NCI-H524 (cell line): ENCODE measurements at regions not wholly inside any gene's neighbourhood (a gene's known extent, or its start where the extent isn't known, plus 50 kb on each side); places are given as distances from the start of the nearest gene placed in this dataset.
A peak's percentile ranks its signal among the peaks of the same experiment; 100 is the strongest.
"Not testable (repeated sequence)": the region's sequence is repeated elsewhere in the genome, so short reads cannot be mapped to it uniquely, and the experiment has no call there.

Experiments
- DNase-seq, 2 experiments: peaks; one replicate each; lab custom pipeline; 2025; lab: John Stamatoyannopoulos, UW

DNA sequence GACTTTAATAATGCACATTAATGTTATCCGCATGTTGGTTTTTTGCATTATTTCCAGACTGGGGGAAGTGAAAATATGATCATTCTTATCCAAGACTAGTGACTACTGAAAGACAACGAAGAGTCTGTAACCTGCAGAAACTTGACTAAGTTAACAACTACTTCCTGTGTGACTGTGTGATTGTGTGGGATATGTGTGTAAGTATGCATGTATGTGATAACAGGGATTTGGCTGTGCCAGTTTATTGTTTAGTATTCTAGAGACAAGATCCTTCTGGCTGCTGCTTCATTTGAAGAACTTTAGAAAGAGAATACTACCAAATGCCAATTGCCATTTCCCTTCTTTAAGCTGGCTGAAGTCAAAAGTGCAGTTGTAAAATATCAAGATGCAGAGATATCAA lies 375.7 kb upstream of the PRR16 start:
- no peak for DNase-seq

DNA sequence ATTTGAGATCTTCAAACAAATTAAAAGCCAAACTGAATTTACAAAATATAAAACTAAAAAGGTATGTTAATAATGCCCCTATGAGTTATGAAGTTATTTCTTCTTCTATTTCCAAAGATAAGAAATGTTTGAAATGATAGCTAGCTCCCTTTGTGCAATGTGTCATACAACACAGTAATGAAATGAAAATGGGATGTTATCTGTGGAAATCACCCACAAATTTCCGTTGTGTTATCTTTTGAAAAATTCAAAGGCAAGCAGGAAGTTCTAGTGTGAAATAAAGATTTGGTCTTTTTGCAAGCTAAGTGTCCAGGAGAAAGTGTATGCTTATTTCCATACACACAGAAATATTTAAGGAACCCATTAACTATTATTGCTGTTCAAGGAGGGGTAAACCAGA lies 375.3 kb upstream of the PRR16 start:
- DNase-seq, result no peak

DNA sequence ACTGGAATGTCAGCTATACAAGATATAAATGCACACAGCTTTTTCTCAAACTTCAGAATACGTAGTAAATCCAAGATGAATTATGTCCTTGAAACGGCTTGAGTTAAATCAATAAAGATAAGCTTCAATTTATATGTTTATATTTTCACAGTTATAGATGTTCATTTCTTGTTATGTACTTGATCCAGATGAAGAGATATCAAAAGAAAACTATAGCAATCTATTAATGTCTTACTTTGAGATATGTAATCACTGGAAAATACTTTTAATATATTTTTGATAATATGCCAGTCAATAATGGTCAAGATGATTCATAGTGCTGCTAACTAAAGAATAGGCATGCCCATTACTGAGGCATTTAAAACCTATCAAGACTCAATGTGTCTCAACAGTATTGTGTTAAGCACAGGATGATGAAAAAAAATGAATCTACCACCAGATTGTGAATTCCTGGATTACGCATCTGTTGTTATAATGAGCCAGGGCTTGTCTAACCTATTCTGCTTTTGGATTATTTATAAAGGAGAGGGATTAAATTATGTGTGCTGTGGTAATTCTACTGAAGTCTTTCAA lies 372.6 kb upstream of the PRR16 start:
- peak; percentile 8 to 57 for DNase-seq

DNA sequence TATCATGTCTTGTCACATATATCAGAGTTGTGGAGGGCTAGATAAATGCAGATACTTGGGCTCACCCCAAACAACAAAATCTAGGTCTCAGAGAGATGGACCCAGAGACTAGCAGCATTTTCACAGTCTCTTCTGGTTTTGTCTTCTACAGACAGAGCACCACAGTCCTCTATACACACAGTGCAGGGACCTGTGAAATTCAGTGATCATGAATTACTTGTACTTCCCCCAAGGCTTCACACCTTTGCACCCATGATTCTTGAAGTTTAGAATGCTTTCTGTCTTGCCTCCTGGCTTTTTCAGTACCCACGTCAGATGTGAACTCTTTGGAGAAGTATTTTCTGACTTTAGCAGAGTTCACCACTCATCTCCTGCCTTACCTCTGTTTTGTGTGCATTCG lies 371.5 kb upstream of the PRR16 start:
- no peak for DNase-seq

- DNase-seq, result no peak
Measured at GRCh38 chr5:120093178-120093577, 370.9 kb upstream of the PRR16 start.

DNA sequence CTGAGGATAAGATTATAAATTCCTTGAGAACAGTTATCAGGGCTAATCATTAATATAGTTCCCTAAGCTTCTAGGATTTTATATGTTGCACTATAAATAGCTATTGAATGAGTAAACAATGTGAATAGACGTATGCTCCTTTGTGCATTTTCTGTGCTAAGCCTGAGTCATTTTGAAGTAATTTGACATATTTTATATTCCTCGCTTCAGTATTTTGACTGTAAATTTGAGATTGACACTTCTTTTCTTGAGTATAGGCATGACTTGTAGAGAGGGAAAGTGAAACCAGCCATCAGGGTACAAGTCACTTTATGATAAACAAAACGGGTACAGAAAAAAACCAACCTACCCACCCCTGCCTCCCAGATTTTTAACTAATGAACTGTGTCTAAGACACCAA lies 367.7 kb upstream of the PRR16 start:
- DNase-seq, result no peak

GRCh38 chr5:120098426-120098825 lies 365.7 kb upstream of the PRR16 start:
- DNase-seq, result no peak

- no peak for DNase-seq
Measured at GRCh38 chr5:120098902-120099535, 365.1 kb upstream of the PRR16 start.

GRCh38 chr5:120101771-120102170 lies 362.3 kb upstream of the PRR16 start:
- DNase-seq, result no peak

DNA sequence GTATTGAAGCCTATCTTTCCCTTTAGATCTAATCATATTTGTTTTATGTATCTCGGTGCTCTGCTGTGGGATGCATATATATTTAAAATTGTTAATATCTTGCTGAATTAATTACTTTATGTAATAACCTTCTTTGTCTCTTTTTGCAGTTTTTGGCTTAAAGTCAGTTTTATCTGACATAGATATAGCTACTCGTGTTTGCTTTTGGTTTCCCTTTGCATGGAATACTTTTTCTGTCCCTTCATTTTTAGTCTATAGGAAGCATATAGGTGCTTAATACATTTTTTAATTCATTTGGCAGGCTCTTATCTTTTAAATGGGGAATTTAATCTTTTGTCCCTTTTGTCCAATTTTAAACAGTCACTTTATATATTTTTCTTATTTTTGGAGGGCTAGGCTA lies 360.6 kb upstream of the PRR16 start:
- no peak for DNase-seq

- no peak for DNase-seq
Measured at GRCh38 chr5:120106912-120107525, 357.1 kb upstream of the PRR16 start.

DNA sequence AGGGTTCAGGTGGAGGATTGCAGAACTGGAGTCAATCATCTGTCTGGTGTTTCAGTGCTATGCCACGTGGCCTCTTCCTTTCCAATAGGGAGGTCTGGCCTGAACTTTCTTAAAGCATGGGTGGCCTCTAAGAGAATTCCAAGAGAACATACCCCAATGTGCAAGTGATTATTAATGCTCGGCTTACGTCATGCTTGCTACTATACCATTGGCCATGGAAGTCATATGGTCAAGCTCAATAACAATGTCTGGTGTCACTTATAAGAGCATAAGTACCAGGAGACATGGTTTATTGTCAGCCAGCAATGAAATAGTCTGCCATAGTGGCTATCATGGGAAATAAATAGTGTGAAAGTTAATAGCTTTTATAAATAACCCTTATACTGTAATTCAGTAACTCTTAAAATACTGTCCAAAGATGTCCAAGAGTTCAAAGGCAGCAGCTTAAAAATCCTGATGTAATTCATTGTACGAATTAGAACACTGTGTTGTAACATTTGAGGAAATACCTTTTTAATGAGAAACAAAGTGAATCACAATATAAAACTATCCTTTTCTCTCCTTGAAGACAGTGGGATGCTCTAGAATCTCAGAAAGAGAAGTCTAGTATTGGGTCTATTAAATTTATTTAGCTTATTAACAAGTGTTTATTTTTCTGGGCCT lies 355.4 kb upstream of the PRR16 start:
- no peak for DNase-seq

DNA sequence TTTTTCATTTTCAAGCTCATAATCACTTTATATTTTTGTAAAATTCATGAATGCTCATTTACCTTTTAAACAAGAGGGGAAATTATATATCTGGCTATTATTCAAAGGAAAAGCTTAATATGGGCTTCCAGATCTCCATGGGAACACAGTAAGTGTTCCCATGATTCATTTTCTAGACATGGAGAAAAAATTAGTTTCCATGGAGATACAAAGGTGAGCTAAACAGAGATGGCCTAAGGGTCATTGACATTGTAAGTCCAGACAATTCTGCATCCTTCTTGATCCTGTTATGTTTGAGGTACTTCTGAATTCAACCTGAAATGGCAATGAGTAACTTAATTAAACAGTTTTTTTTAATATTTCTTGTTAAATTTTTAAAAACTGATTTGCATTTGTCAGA lies 341.4 kb upstream of the PRR16 start:
- DNase-seq, result peak in 1 of 2 experiments; percentile 2

DNA sequence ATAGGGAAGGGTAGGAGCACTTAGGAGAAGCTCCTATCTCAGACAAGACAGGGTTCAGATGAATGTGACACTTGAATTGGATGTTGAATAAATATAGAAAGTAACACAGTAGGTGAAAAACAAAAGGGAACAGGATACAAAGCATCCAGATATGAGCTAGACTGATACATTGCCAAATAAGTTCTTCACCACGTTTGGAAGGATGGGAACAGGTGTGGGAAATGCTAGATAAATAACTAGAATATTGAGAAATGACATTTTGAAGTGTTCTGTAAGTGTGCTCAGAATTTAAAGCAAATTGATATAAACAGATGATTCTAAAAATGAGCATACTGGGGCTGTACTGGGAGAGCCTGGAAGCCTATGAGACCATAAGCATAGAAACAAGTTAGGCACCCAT lies 340.1 kb upstream of the PRR16 start:
- DNase-seq, result no peak

- DNase-seq, result no peak
Measured at GRCh38 chr5:120124961-120125360, 339.1 kb upstream of the PRR16 start.

- DNase-seq, result not testable (repeated sequence)
Measured at GRCh38 chr5:120132347-120132746, 331.8 kb upstream of the PRR16 start.

DNA sequence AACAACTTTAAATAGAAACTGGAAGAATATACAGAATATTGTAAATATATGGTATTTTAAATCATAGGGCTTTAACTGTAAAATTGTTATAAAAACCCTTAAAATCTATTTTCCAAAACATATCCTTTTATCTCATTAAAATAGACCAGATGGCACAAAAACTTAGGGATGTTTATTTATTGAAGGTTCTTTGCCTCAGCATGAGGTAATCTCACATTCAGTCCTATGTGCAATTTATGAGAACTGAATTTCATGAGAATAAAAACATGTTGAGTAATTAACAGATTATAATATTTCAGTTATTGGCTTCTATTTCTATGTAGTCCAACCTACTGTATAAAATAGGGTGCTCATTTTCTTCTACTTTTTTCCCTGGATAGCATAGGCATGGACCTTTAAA lies 329.2 kb upstream of the PRR16 start:
- no peak for DNase-seq

GRCh38 chr5:120137582-120137981 lies 326.5 kb upstream of the PRR16 start:
- no peak for DNase-seq

- DNase-seq, result no peak
Measured at GRCh38 chr5:120139039-120139438, 325.1 kb upstream of the PRR16 start.

- DNase-seq, result no peak
Measured at GRCh38 chr5:120140501-120140900, 323.6 kb upstream of the PRR16 start.

- no peak for DNase-seq
Measured at GRCh38 chr5:120141076-120141475, 323.0 kb upstream of the PRR16 start.

DNA sequence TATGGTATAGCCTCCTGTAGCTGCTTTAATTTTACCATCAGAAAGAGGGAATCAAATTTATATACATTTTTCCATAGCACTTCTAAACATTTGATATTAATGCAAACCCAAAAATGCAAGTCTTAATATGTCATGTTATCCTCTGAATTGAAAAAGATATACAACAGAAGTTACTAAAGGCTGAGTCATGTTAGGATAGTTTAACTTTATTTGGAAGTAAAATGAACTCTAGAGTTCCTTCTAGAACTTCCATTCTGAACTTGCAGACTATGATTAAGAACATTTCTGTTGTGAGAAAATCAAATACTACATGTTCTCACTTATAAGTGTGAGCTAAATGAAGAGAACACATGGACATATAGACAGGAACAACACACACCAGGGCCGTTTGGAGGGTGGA lies 317.3 kb upstream of the PRR16 start:
- DNase-seq, result no peak

DNA sequence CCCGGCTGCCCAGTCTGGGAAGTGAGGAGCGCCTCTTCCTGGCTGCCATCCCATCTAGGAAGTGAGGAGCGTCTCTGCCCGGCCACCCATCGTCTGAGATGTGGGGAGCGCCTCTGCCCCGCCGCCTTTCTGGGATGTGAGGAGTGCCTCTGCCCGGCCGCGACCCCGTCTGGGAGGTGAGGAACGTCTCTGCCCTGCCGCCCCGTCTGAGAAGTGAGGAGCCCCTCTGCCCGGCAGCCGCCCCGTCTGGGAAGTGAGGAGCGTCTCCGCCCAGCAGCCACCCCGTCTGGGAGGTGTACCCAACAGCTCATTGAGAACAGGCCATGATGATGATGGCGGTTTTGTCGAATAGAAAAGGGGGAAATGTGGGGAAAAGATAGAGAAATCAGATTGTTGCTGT lies 316.2 kb upstream of the PRR16 start:
- not testable (repeated sequence) for DNase-seq
